ENCODE measurements at regions not wholly inside any gene's neighbourhood (a gene's known extent, or its start where the extent isn't known, plus 50 kb on each side); places are given as distances from the start of the nearest gene placed in this dataset.
"Not testable (repeated sequence)": the region's sequence is repeated elsewhere in the genome, so short reads cannot be mapped to it uniquely, and the experiment has no call there.

GRCh38 chr13:37503287-37503686, 95.3 kb downstream of the POSTN start:
- RAD21 ChIA-PET (ENCODE audit: low non-redundant PET in 1 of 2, low total read pairs in 2 of 2, uncharacterized antibody in 2 of 2, unreplicated experiment in 2 of 2): no interaction called here
- Histone ChIP-seq H3K4me3 (replicated peaks in 1 of 2; ENCODE audit: low read depth in 1 of 2, low read length in 2 of 2) (no peak overlapping the region), H3K27ac (ENCODE audit: low read depth, low read length) (no peak overlapping the region), H4K20me1 (ENCODE audit: insufficient read depth) (no peaks in the 10 kb centered on the region), H3K9ac (ENCODE audit: low read length) (no peak overlapping the region), H3K9me3 (ENCODE audit: control insufficient read depth in 1 of 2, insufficient read depth in 1 of 2, low read depth in 1 of 2, low read length in 2 of 2) (no peaks in the 10 kb centered on the region), H3K36me3 (ENCODE audit: control insufficient read depth in 1 of 2, insufficient read depth in 2 of 2, low read length in 2 of 2) (no peaks in the 10 kb centered on the region), H3K4me2 (ENCODE audit: low read length) (no peak overlapping the region), H3K9me2 (ENCODE audit: insufficient read depth) (no peaks in the 10 kb centered on the region), H3K79me2 (ENCODE audit: insufficient read depth, low read length) (no peaks in the 10 kb centered on the region), H3K27me3 (ENCODE audit: insufficient read depth, low read length) (no peaks in the 10 kb centered on the region), H3K4me1 (ENCODE audit: control insufficient read depth in 1 of 2, insufficient read depth in 2 of 2, low read length in 2 of 2) (no peaks in the 10 kb centered on the region), H2AFZ (ENCODE audit: low read depth, low read length, poor library complexity, severe bottlenecking) (no peak overlapping the region)
- no TSS peak for BruUV-seq (replicated peaks)
- no peak for DNase-seq (ENCODE audit: low read depth, low spot score)
- CTCF ChIA-PET: no interaction called here
- TF ChIP-seq ZBTB33 (IDR thresholded peaks at IDR 0.05; ENCODE audit: extremely low read depth, insufficient replicate concordance, low read length) (no peak), POLR2A (IDR thresholded peaks at IDR 0.05; ENCODE audit: borderline replicate concordance, extremely low read depth, insufficient read depth, insufficient read length) (no peak), SRF (IDR thresholded peaks at IDR 0.05; ENCODE audit: low read depth) (no peak), TCF7L2 (IDR thresholded peaks at IDR 0.05; ENCODE audit: borderline replicate concordance, extremely low read depth, insufficient read depth, insufficient read length) (no peak), EGR1 (IDR thresholded peaks at IDR 0.05; ENCODE audit: low read depth) (no peak), SIN3A (IDR thresholded peaks at IDR 0.05; ENCODE audit: low read depth) (no peak), CBX3 (IDR thresholded peaks at IDR 0.05; ENCODE audit: low read depth) (no peak), SP1 (IDR thresholded peaks at IDR 0.05; ENCODE audit: low read depth) (no peak), JUND (IDR thresholded peaks at IDR 0.05) (no peak), EZH2 (IDR thresholded peaks at IDR 0.05) (no peak), YY1 (IDR thresholded peaks at IDR 0.05; ENCODE audit: extremely low read depth, insufficient replicate concordance, low read depth, low read length) (no peak), CTCF (IDR thresholded peaks at IDR 0.05 in 2 of 3, conservative IDR thresholded peaks at IDR 0.05 in 1 of 3; ENCODE audit: borderline replicate concordance in 1 of 3, insufficient read depth in 1 of 3, low read depth in 2 of 3, low read length in 2 of 3) (no peak)
- ATAC-seq: no peak
- POLR2A ChIA-PET: no interaction called here
- intact Hi-C loops (cut with micrococcal nuclease): no loop called here

GRCh38 chr13:37502303-37502993, 96.1 kb downstream of the POSTN start:
- H3K27ac ChIP-seq (ENCODE audit: low read depth, low read length); H3K27me3 ChIP-seq (ENCODE audit: insufficient read depth, low read length); H3K4me1 ChIP-seq (ENCODE audit: control insufficient read depth in 1 of 2, insufficient read depth in 2 of 2, low read length in 2 of 2); H3K9ac ChIP-seq (ENCODE audit: low read length); H4K20me1 ChIP-seq (ENCODE audit: insufficient read depth); H3K4me2 ChIP-seq (ENCODE audit: low read length); H3K9me2 ChIP-seq (ENCODE audit: insufficient read depth); H3K36me3 ChIP-seq (ENCODE audit: control insufficient read depth in 1 of 2, insufficient read depth in 2 of 2, low read length in 2 of 2); intact Hi-C loops (cut with micrococcal nuclease); RAD21 ChIA-PET (ENCODE audit: low non-redundant PET in 1 of 2, low total read pairs in 2 of 2, uncharacterized antibody in 2 of 2, unreplicated experiment in 2 of 2); DNase-seq (ENCODE audit: low read depth, low spot score); BruUV-seq (replicated peaks); H3K79me2 ChIP-seq (ENCODE audit: insufficient read depth, low read length); CTCF ChIA-PET; H3K9me3 ChIP-seq (ENCODE audit: control insufficient read depth in 1 of 2, insufficient read depth in 1 of 2, low read depth in 1 of 2, low read length in 2 of 2); H3K4me3 ChIP-seq (replicated peaks in 1 of 2; ENCODE audit: low read depth in 1 of 2, low read length in 2 of 2); POLR2A ChIA-PET; H2AFZ ChIP-seq (ENCODE audit: low read depth, low read length, poor library complexity, severe bottlenecking); ATAC-seq: not testable (repeated sequence)

All from HCT116 (cell line).